ENCODE measurements at regions not wholly inside any gene's neighbourhood (a gene's known extent, or its start where the extent isn't known, plus 50 kb on each side); places are given as distances from the start of the nearest gene placed in this dataset.

GRCh38 chr22:19640306-19640705 lies 74.0 kb upstream of the SEPTIN5 start:
- Histone ChIP-seq H3K9me3 (no peaks in the 10 kb centered on the region), H3K27ac (no peak overlapping the region), H3K27me3 (peaks cover 6% of the 10 kb centered on the region), H3K4me1 (no peaks in the 10 kb centered on the region), H3K36me3 (no peaks in the 10 kb centered on the region), H3K4me3 (no peak overlapping the region)
- TF ChIP-seq CTCF (IDR thresholded peaks at IDR 0.05) = no peak
- DNase-seq = no peak
- intact Hi-C loops (cut with DNase I) = no loop called here
- no peak for ATAC-seq

GRCh38 chr22:19641254-19641982 lies 72.9 kb upstream of the SEPTIN5 start:
- Histone ChIP-seq H3K4me3 (no peak overlapping the region), H3K9me3 (no peaks in the 10 kb centered on the region), H3K27ac (no peak overlapping the region), H3K4me1 (no peaks in the 10 kb centered on the region), H3K36me3 (no peaks in the 10 kb centered on the region), H3K27me3 (peaks cover 6% of the 10 kb centered on the region)
- intact Hi-C loops (cut with DNase I) = no loop called here
- DNase-seq (no peak), ATAC-seq (peak; percentile 71)
- TF ChIP-seq CTCF (IDR thresholded peaks at IDR 0.05) = peak; percentile 28

GRCh38 chr22:19641983-19642451 lies 72.3 kb upstream of the SEPTIN5 start:
- Histone ChIP-seq H3K27me3 (peaks cover 6% of the 10 kb centered on the region), H3K27ac (no peak overlapping the region), H3K4me3 (no peak overlapping the region), H3K9me3 (no peaks in the 10 kb centered on the region), H3K36me3 (no peaks in the 10 kb centered on the region), H3K4me1 (no peaks in the 10 kb centered on the region)
- intact Hi-C loops (cut with DNase I) = no loop called here
- DNase-seq (no peak), ATAC-seq (no peak)
- no peak for TF ChIP-seq CTCF (IDR thresholded peaks at IDR 0.05)

- Histone ChIP-seq H3K27ac (no peak overlapping the region), H3K4me1 (no peaks in the 10 kb centered on the region), H3K27me3 (peaks cover 6% of the 10 kb centered on the region), H3K9me3 (peaks cover 9% of the 10 kb centered on the region), H3K36me3 (no peaks in the 10 kb centered on the region), H3K4me3 (no peak overlapping the region)
- ATAC-seq (no peak), DNase-seq (no peak)
- no peak for TF ChIP-seq CTCF (IDR thresholded peaks at IDR 0.05)
- intact Hi-C loops (cut with DNase I) = no loop called here
Observed at GRCh38 chr22:19643448-19644313, 70.6 kb upstream of the SEPTIN5 start.

GRCh38 chr22:19644314-19645223 lies 69.7 kb upstream of the SEPTIN5 start:
- peaks cover 9% of the 10 kb centered on the region for H3K9me3 ChIP-seq
- ATAC-seq (peak; percentile 30), DNase-seq (no peak)
- intact Hi-C loops (cut with DNase I) = no loop called here
- H3K27ac ChIP-seq = no peak overlapping the region
- H3K36me3 ChIP-seq = no peaks in the 10 kb centered on the region
- H3K4me1 ChIP-seq = no peaks in the 10 kb centered on the region
- TF ChIP-seq CTCF (IDR thresholded peaks at IDR 0.05) = no peak
- no peak overlapping the region for H3K4me3 ChIP-seq
- H3K27me3 ChIP-seq = peaks cover 6% of the 10 kb centered on the region
